HG03575 (cell line): ENCODE measurements at regions not wholly inside any gene's neighbourhood (a gene's known extent, or its start where the extent isn't known, plus 50 kb on each side); places are given as distances from the start of the nearest gene placed in this dataset.
"Not testable (repeated sequence)": the region's sequence is repeated elsewhere in the genome, so short reads cannot be mapped to it uniquely, and the experiment has no call there.

Experiments used
- ATAC-seq: cut with Tn5 transposase; IDR thresholded peaks from one replicate; pipeline ENCODE4 v1.9.1; 2021; ENCODE audit not compliant: unreplicated experiment, insufficient number of reproducible peaks, low FRiP score; ENCODE audit errors: extremely low read depth

GRCh38 chr21:23968722-23969647 lies 1638.3 kb downstream of the MRPL39 start:
- peak; percentile 94 for ATAC-seq

GRCh38 chr21:23968008-23968407 lies 1639.3 kb downstream of the MRPL39 start:
- ATAC-seq = no peak

DNA sequence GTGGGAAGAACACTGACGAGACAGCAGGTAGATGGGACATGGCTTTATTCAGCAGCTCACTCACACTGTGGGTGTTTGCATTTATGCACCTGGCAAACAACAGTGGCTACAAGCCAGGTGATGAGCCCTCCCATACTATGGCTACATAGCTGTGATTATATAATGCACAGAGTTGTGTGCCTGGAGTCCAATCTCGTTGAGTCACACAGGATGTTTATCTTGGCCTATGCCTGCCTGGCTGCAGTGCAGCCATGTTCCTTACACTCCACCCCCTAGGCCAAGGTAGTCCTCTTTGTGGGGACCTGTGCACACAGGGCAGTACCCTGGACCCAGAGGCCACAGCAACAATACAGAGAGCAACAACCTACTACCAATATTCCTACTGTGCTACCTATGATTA lies 1643.8 kb downstream of the MRPL39 start:
- no peak for ATAC-seq

DNA sequence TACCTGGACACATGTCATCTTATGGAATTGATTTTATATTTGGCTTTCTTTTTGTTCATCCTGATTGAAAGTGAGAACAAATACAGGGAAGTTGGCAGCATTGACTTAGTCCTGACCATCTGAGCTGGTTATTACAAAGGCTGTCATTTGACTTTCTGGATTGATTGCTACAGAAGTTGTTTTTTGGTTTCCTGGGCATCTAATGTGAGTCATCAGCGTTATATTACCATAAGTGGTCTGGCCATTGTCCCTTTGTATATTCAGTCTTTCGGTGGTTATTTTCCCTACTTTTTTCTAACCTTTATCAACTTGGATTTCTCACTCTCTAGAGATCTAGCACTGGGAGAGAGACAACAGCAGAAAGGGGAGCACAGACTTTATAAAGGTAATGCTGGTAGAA lies 1646.5 kb downstream of the MRPL39 start:
- ATAC-seq = no peak

DNA sequence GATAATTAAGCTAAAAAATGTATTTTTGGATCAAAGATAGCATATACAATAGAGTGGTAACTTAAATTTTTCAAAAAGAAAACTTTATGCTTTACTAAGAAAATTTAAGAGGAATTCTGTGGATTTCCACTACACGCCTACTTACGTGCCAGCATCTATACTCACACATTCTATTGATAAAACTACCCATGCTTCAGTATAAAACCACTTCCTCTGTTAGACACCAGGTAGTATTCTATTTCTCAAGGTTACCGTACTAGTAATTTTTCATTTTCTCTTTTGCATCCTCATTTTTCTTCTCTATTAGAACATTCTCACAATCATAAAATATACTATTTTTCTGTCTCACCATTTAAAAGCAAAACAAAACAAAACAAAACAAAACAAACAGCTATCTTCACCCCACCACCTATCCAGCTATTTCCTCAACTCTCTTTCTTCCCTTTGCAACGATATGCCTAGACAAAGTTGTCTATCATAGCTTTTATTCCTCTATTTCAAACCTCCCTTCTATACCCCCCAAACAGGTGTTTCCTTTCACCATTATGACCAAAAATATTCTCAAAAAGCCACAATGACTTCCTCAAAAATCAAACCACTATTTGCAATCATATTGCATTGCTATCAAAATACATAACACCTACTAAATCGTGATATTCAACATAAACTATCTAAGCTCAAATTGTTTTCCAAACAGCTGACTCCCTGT lies 1652.0 kb downstream of the MRPL39 start:
- ATAC-seq = no peak

DNA sequence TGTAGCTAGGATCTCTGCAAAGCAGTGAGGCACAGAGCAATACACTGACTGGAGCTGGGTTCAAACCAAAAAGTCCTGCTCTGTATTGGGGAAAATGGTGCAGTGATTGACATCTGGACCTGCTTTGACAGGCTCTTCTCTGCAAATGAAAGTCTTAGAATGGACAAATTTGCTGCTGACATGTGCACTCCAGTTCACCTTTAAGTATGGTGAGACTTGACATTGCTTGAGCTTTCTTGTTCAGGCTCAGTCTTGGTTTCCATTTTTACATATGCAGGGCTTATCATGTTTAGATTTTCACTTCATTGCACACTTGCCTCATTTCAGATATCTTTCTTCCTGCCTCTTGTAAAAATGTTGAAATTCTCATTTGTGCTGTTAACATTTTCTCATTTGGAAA lies 1655.0 kb downstream of the MRPL39 start:
- no peak for ATAC-seq

- ATAC-seq = no peak
These were observed 1656.0 kb downstream of the MRPL39 start for GRCh38 chr21:23951251-23951650.

DNA sequence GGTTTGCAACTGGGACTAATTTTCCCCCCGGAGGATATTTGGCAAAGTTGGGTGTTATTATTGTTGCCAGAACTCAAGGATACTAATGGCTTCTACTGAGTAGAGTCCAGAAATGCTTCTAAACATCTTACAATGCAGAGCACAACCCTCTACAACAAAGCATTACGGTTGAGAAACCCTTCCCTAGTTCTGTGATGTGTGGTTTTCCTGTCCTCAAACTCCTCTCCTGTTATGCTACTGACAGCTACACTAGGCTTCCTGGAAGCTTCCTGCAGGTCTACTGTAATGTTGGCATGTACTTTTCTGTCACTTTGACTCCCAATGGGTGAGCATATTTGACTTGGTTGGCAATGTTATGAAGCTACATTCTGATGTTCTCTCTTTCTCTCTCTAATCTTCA lies 1656.9 kb downstream of the MRPL39 start:
- no peak for ATAC-seq

GRCh38 chr21:23949493-23949892 lies 1657.8 kb downstream of the MRPL39 start:
- ATAC-seq = no peak

DNA sequence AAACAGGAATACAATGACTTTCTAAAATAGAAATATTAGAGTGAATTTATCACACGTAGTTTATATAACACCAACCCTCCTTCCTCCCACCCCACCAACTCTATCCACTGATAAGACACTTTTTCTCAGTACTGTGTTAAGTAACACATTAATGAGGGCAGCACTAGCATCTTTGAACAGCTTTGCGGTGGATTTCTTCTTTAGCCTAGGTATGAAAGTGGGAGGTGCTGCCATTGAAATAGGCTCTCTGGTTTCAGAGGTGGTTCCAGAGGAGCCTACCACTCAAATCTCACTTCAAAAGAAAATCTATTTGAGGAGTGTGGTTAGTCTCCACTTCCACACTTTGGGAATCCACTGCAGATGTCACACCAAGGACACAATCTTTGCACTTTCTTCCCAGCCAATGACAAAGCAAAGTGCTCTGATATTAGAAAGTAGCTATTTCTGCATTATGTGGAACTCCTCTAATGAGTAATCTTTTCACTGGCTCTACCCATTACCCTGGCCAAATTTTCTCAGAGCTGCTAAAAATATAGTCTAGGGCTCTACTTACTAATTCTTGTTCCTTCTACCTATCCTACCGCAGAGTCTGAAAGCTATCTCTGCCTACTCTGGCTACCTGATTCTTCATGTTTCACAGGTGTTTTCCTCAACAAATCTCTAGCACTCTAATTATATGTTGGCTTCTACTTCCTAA lies 1667.8 kb downstream of the MRPL39 start:
- no peak for ATAC-seq

GRCh38 chr21:23936991-23937390 lies 1670.3 kb downstream of the MRPL39 start:
- ATAC-seq = no peak

GRCh38 chr21:23936224-23936623 lies 1671.1 kb downstream of the MRPL39 start:
- ATAC-seq = no peak

GRCh38 chr21:23930565-23930964 lies 1676.7 kb downstream of the MRPL39 start:
- no peak for ATAC-seq

DNA sequence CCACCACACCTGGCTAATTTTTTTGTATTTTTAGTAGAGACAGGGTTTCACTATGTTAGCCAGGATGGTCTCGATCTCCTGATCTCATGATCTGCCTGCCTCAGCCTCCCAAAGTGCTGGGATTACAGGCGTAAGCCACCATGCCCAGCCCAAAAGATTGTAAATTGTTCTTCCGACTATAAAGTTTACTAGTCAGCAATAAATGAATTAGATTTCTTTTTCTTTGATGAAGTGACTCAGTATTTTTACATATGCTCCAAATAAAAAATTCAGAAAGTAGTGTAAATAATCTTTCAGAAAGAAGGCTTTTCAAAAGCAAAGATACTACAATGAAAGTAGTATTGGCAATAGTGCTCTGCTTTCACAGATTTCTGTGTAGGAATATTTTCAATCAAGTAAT lies 1680.9 kb downstream of the MRPL39 start:
- not testable (repeated sequence) for ATAC-seq

DNA sequence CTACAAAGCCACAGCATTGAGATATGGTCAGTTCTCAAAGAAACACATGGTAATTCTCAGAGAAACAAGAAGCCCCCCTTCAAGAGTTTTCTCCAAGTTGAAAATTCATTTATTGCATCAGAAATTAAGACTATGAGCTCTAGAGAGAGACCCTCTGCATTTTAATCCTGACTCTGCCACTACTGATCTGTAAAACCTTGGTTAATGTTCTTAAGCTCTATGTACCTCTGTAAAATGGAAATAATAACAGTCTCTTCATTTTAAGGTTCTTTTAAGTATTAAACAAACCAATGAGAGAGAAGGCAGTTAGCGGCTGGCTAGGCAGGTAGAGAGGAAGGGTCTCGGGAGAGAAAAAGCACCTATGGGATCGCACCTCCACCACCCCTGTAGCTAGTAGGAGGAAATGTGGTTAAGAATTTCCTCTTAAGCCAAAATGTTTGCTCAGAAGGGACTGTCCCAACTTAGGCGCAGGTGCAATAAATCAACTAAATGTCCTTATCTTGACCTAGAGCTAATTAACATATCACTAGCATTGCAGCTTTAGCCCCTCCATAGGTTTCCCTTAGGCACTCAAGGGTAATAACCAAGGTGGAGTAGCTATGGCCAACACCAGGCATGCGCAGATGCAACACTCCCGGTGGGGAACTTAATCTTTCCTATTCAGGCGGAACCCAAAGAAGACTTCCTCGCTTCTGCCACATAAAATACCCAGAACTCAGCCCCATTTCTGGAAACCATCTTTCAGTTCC lies 1685.4 kb downstream of the MRPL39 start:
- no peak for ATAC-seq

DNA sequence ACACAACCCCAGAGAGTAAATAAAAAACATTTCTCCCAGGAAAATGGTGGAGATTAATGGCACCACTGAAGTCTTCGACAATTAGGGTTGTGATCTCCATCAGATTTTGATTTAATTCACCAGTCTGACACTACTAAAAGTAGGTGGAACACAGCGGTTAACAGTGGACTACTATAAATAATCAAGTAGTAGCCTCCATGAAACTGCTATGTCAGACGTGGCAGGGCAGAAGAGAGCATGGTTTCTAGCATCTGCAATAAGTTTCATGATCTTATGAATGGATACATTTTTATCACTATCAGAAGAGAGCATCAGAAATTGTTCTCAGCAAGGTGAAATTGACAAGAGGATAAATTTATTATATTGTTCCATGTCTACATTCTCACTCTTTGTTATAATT lies 1706.6 kb downstream of the MRPL39 start:
- ATAC-seq = no peak

DNA sequence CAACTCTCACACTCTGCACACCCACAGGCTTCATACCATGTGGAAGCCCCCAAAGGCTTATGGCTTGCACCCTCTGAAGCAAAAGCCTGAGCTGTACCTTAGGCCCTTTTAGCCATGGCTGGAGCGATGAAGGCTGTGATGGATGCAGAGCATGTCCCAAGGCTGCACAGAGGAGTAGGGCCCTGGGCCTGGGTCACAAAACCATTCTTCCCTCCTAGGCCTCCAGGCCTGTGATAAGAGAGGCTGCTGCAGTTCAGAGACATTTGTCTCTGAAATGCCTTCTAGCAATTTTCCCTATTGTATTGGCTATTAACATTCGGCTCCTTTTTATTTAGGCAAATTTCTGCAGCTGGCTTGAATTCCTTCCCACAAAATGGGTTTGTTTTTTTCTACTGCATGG lies 1707.7 kb downstream of the MRPL39 start:
- ATAC-seq = no peak

- no peak for ATAC-seq
These were observed 1716.6 kb downstream of the MRPL39 start for GRCh38 chr21:23890652-23891051.

GRCh38 chr21:23887725-23888306 lies 1719.5 kb downstream of the MRPL39 start:
- peak; percentile 55 for ATAC-seq
